Chondrocyte (in vitro differentiated cells): ENCODE measurements at regions not wholly inside any gene's neighbourhood (a gene's known extent, or its start where the extent isn't known, plus 50 kb on each side); places are given as distances from the start of the nearest gene placed in this dataset.

Experiments used
- DNase-seq: peaks from one replicate; pipeline ENCODE4 v3.0.0; 2021; ENCODE audit warnings: mixed read lengths, low spot score
- H3K27ac Mint-ChIP-seq: one replicate; pipeline ENCODE4 v1.8.0; 2021; ENCODE audit warnings: mild to moderate bottlenecking, moderate library complexity, mixed read lengths; ENCODE audit not compliant: unreplicated experiment
- H3K27me3 Mint-ChIP-seq: 2 replicates; pipeline ENCODE4 v1.8.0; 2021; ENCODE audit warnings: low read depth, mixed read lengths
- H3K36me3 Mint-ChIP-seq: 2 replicates; pipeline ENCODE4 v1.8.0; 2021; ENCODE audit warnings: low read depth, mixed read lengths
- H3K4me1 Mint-ChIP-seq: 2 replicates; pipeline ENCODE4 v1.8.0; 2021; ENCODE audit warnings: low read depth, mild to moderate bottlenecking, mixed read lengths
- H3K4me3 Mint-ChIP-seq: one replicate; pipeline ENCODE4 v1.8.0; 2021; ENCODE audit warnings: mild to moderate bottlenecking, moderate library complexity, mixed read lengths; ENCODE audit not compliant: unreplicated experiment
- H3K9me3 Mint-ChIP-seq: 2 replicates; pipeline ENCODE4 v1.8.0; 2021; ENCODE audit warnings: low read depth, mixed read lengths
- TF ChIP-seq, protein P1 (sequence below): fragments of 200-600 bp; sonication (generic); IDR thresholded peaks from 2 replicates; pipeline ENCODE4 v1.5.0; 2021; ENCODE audit warnings: antibody characterized with exemption, mild to moderate bottlenecking, moderate library complexity

DNA sequence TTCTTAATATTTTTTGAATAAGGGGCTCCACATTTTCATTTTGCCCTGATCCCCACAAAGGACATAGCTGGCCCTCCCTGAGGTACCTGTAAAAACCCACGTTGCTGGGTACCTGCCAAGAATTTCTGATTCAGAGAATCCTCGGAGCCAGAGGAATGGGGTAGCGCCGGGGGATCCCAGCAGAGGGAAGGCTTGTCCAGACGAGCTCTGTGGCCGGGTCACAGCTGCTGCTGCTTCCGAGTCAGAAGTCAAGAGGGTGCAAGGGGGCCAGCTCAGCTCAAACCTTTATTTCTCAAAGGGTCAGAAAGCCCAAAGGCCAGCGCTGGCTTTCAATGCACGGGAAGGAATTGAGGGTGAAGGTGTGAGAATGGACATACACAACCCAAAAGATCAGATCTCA lies 68.9 kb upstream of the SDK2 start:
- H3K27ac Mint-ChIP-seq, result no peak overlapping the region
- H3K4me1 Mint-ChIP-seq, result peaks cover 6% of the 10 kb centered on the region
- no peak overlapping the region for H3K4me3 Mint-ChIP-seq
- no peak for DNase-seq
- no peaks in the 10 kb centered on the region for H3K9me3 Mint-ChIP-seq
- H3K36me3 Mint-ChIP-seq, result peaks cover 5% of the 10 kb centered on the region
- peaks cover 48% of the 10 kb centered on the region for H3K27me3 Mint-ChIP-seq
- TF ChIP-seq, protein P1, sequence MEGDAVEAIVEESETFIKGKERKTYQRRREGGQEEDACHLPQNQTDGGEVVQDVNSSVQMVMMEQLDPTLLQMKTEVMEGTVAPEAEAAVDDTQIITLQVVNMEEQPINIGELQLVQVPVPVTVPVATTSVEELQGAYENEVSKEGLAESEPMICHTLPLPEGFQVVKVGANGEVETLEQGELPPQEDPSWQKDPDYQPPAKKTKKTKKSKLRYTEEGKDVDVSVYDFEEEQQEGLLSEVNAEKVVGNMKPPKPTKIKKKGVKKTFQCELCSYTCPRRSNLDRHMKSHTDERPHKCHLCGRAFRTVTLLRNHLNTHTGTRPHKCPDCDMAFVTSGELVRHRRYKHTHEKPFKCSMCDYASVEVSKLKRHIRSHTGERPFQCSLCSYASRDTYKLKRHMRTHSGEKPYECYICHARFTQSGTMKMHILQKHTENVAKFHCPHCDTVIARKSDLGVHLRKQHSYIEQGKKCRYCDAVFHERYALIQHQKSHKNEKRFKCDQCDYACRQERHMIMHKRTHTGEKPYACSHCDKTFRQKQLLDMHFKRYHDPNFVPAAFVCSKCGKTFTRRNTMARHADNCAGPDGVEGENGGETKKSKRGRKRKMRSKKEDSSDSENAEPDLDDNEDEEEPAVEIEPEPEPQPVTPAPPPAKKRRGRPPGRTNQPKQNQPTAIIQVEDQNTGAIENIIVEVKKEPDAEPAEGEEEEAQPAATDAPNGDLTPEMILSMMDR, result no peak

DNA sequence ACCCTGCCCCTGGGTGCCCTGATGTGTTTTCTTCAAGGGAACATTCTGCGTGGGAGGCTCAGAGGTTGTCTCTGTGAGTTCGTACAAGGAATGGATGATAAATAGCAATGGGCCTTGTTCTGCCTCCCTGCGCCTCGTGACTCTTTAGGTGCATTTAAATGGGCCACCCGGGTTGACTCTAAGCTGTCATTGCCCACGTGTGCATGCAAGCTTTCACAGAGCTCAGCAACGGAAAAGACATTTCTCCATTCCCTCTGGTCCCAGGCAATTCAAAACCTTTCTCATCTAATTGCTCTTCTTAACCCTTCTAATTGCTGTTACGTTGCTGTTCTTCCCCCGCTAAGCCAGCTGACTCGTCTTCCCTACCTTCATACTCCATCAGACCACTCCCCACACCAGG lies 71.5 kb upstream of the SDK2 start:
- DNase-seq, result no peak
- Mint-ChIP-seq H3K36me3 (peaks cover 5% of the 10 kb centered on the region), H3K4me3 (no peak overlapping the region), H3K27ac (no peak overlapping the region), H3K9me3 (no peaks in the 10 kb centered on the region), H3K4me1 (peaks cover 11% of the 10 kb centered on the region), H3K27me3 (peaks cover 56% of the 10 kb centered on the region)
- TF ChIP-seq, protein P1, result no peak

DNA sequence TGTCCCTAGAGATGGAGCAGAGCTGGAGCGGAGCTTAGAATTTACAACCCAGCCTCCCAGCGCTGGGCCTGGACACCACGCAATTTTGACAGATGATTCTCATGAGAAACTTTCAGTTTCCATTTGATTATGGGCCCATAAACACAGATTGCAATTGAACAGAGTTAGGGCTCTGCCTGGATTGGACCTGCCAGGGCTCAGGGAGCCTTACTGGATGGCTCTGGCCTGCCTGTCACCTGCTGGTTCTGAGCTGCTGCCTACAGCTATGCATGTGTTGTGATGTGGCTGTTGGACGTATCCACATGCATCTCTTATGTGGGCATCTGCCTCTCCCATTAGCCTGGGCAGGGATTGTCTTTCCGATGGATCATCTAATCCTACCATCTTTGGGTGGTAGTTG lies 73.4 kb upstream of the SDK2 start:
- no peaks in the 10 kb centered on the region for H3K9me3 Mint-ChIP-seq
- TF ChIP-seq, protein P1, result no peak
- H3K36me3 Mint-ChIP-seq, result peaks cover 2% of the 10 kb centered on the region
- H3K4me1 Mint-ChIP-seq, result peaks cover 11% of the 10 kb centered on the region
- H3K4me3 Mint-ChIP-seq, result no peak overlapping the region
- peaks cover 56% of the 10 kb centered on the region for H3K27me3 Mint-ChIP-seq
- no peak for DNase-seq
- H3K27ac Mint-ChIP-seq, result no peak overlapping the region

DNA sequence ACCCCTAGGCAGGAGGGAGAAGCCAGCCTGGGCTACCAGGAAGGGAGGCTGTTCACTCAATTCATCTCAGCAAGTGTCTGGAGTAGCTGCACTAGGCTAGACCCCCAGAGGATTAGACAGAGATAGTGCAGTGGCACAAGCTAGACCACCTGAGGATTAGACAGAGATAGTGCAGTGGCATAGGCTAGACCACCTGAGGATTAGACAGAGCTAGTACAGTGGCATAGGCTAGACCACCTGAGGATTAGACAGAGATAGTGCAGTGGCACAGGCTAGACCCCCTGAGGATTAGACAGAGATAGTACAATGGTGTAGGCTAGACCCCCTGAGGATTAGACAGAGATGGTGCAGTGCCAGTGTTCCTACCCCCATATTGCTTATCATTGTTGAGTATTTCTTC lies 74.1 kb upstream of the SDK2 start:
- Mint-ChIP-seq H3K27me3 (peaks cover 56% of the 10 kb centered on the region), H3K4me1 (peaks cover 11% of the 10 kb centered on the region), H3K27ac (no peak overlapping the region), H3K36me3 (peaks cover 2% of the 10 kb centered on the region), H3K9me3 (no peaks in the 10 kb centered on the region), H3K4me3 (no peak overlapping the region)
- DNase-seq, result no peak
- TF ChIP-seq, protein P1, result no peak

- Mint-ChIP-seq H3K9me3 (no peaks in the 10 kb centered on the region), H3K4me1 (peaks cover 11% of the 10 kb centered on the region), H3K27ac (no peak overlapping the region), H3K4me3 (no peak overlapping the region), H3K27me3 (peaks cover 54% of the 10 kb centered on the region), H3K36me3 (no peaks in the 10 kb centered on the region)
- TF ChIP-seq, protein P1, result no peak
- no peak for DNase-seq
Measured at GRCh38 chr17:73718912-73719311, 74.7 kb upstream of the SDK2 start.
